ENCODE measurements at regions not wholly inside any gene's neighbourhood (a gene's known extent, or its start where the extent isn't known, plus 50 kb on each side); places are given as distances from the start of the nearest gene placed in this dataset.

GRCh38 chr3:178370387-178370786 lies 165.8 kb upstream of the KCNMB2 start:
- DNase-seq = no peak
- H3K4me3 Mint-ChIP-seq = no peak overlapping the region
- H3K36me3 Mint-ChIP-seq (ENCODE audit: insufficient read depth in 2 of 2) = peaks cover 0 to 1% of the 10 kb centered on the region in 2 donors
- no peak overlapping the region for H3K27ac Mint-ChIP-seq
- no peaks in the 10 kb centered on the region for H3K4me1 Mint-ChIP-seq (ENCODE audit: low read depth)
- no peak for ATAC-seq (replicated peaks in 1 of 2)
- peaks cover 20% of the 10 kb centered on the region for H3K27me3 Mint-ChIP-seq (ENCODE audit: low read depth)
- H3K9me3 Mint-ChIP-seq = peaks cover 0 to 3% of the 10 kb centered on the region in 2 donors

DNA sequence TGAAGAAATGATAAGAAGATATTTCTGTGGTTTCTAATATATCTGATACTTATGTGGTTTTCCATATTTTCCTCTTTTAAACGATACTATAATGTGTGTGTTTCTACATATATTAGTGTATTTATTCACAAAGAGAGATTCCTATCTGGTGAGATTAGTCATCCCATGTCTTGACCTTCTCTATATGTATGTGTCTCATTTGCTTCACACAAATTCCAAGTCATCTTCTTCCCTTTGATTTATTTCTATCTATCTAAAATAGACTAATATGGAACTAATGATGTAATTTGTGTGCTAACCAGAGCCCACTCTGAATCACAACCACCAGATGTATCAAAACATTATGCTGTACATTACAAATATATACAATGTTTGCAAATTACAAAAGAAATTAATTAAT lies 154.7 kb upstream of the KCNMB2 start:
- DNase-seq = no peak
- no peak overlapping the region for H3K27ac Mint-ChIP-seq
- no peak overlapping the region for H3K4me3 Mint-ChIP-seq
- no peaks in the 10 kb centered on the region for H3K9me3 Mint-ChIP-seq
- H3K27me3 Mint-ChIP-seq (ENCODE audit: low read depth) = peaks cover 16% of the 10 kb centered on the region
- no peaks in the 10 kb centered on the region for H3K4me1 Mint-ChIP-seq (ENCODE audit: low read depth)
- no peak for ATAC-seq (replicated peaks in 1 of 2)
- H3K36me3 Mint-ChIP-seq (ENCODE audit: insufficient read depth in 2 of 2) = no peaks in the 10 kb centered on the region

DNA sequence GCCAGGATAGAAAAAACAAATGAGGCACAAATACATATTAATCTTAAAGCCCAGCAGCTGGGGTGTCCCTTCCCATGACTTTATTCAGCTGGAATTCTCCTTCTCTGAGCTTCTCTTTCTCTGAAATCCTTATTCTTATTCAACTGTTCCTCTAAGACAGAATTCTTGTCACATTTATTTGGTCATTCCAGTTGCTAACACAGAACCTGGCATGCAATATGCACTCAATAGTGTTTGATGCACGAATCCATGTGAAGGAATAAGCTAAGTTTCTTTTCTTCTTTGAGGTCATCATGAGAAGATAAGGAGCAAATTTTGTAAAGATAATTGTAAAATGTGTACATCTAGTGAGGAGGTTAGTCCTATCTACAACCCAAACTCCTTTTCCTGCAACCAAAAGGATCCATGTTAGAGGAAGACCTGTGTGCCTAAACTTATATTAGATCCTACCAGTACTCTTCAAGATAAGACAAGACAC lies 154.2 kb upstream of the KCNMB2 start:
- H3K4me3 Mint-ChIP-seq = no peak overlapping the region
- no peak for ATAC-seq (replicated peaks in 1 of 2)
- no peak overlapping the region for H3K27ac Mint-ChIP-seq

DNA sequence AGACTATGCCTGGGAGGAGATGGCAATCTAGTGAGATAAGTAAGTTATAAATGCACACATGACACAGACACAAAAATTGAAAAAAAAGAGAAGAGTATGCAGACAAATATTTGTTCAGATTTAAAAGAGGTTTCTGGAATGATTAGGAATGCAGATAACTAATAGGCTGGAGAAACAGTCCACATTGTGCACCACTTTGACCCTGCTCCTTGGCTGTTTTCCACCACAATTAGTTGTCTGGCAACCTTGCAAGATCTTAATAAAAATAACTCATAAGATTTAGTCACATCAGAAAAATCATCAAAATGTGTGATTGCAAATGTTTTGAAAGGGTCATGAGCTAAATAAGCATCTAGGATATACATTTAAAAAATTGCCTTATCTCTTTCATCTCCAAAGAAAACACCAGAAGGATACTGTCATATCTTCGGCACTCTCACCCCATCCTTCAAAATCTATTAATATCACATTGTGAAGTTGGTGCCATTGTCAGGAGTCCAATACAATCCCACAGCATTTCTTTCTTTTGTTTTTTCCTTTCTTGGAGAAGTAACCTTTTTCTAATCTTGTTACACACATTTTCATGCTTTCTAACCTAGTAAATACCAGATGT lies 153.7 kb upstream of the KCNMB2 start:
- H3K4me3 Mint-ChIP-seq = no peak overlapping the region
- H3K4me1 Mint-ChIP-seq (ENCODE audit: low read depth) = no peaks in the 10 kb centered on the region
- H3K9me3 Mint-ChIP-seq = no peaks in the 10 kb centered on the region
- no peak overlapping the region for H3K27ac Mint-ChIP-seq
- no peaks in the 10 kb centered on the region for H3K36me3 Mint-ChIP-seq (ENCODE audit: insufficient read depth in 2 of 2)
- DNase-seq = no peak
- peaks cover 16% of the 10 kb centered on the region for H3K27me3 Mint-ChIP-seq (ENCODE audit: low read depth)
- ATAC-seq (replicated peaks in 1 of 2) = no peak

More for the DNA sequence above, 154.2 kb upstream of the KCNMB2 start:
- Mint-ChIP-seq H3K27me3 (ENCODE audit: low read depth) (peaks cover 16% of the 10 kb centered on the region), H3K9me3 (no peaks in the 10 kb centered on the region), H3K4me1 (ENCODE audit: low read depth) (no peaks in the 10 kb centered on the region), H3K36me3 (ENCODE audit: insufficient read depth in 2 of 2) (no peaks in the 10 kb centered on the region)
- DNase-seq = no peak

- H3K4me3 Mint-ChIP-seq = no peak overlapping the region
- ATAC-seq (replicated peaks in 1 of 2) = no peak
- no peaks in the 10 kb centered on the region for H3K9me3 Mint-ChIP-seq
- H3K4me1 Mint-ChIP-seq (ENCODE audit: low read depth) = no peaks in the 10 kb centered on the region
- peaks cover 17% of the 10 kb centered on the region for H3K27me3 Mint-ChIP-seq (ENCODE audit: low read depth)
- H3K36me3 Mint-ChIP-seq (ENCODE audit: insufficient read depth in 2 of 2) = no peaks in the 10 kb centered on the region
- no peak for DNase-seq
- H3K27ac Mint-ChIP-seq = no peak overlapping the region
Observed at GRCh38 chr3:178384321-178385230, 151.7 kb upstream of the KCNMB2 start.

- Mint-ChIP-seq H3K4me1 (ENCODE audit: low read depth) (no peaks in the 10 kb centered on the region), H3K27me3 (ENCODE audit: low read depth) (peaks cover 23% of the 10 kb centered on the region), H3K36me3 (ENCODE audit: insufficient read depth in 2 of 2) (no peaks in the 10 kb centered on the region), H3K27ac (no peak overlapping the region), H3K4me3 (no peak overlapping the region), H3K9me3 (no peaks in the 10 kb centered on the region)
- peak; percentile 12 to 23 for DNase-seq
- no peak for ATAC-seq (replicated peaks in 1 of 2)
Observed at GRCh38 chr3:178385280-178385952, 150.8 kb upstream of the KCNMB2 start.

- H3K9me3 Mint-ChIP-seq = no peaks in the 10 kb centered on the region
Observed at GRCh38 chr3:178386401-178386800, 149.8 kb upstream of the KCNMB2 start.

DNA sequence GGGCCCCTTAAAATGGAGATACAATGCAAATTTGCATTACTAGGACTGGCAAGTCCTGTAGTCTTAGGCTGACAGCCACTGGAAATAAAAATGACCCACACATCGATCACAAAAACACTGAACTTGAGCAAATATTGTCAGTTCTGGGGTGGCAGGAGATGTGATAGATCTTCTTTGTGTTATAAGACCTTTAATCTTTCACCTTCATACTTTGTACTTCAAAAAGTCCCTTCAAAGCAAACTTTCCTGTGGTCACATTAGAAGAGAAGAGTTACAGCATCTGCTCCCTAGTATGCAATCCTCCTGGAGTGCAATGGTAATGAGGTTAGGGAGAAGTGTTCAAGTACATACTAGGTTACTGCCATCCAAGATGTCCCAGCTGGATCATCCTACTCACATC lies 149.4 kb upstream of the KCNMB2 start:
- ATAC-seq (replicated peaks in 1 of 2) (no peak), DNase-seq (no peak)
- no peaks in the 10 kb centered on the region for H3K4me1 Mint-ChIP-seq (ENCODE audit: low read depth)
- H3K4me3 Mint-ChIP-seq = no peak overlapping the region
- peaks cover 32% of the 10 kb centered on the region for H3K27me3 Mint-ChIP-seq (ENCODE audit: low read depth)
- no peaks in the 10 kb centered on the region for H3K9me3 Mint-ChIP-seq
- H3K27ac Mint-ChIP-seq = no peak overlapping the region
- H3K36me3 Mint-ChIP-seq (ENCODE audit: insufficient read depth in 2 of 2) = no peaks in the 10 kb centered on the region

More at GRCh38 chr3:178386401-178386800, 149.8 kb upstream of the KCNMB2 start:
- Mint-ChIP-seq H3K27me3 (ENCODE audit: low read depth) (peaks cover 32% of the 10 kb centered on the region), H3K27ac (no peak overlapping the region), H3K4me1 (ENCODE audit: low read depth) (no peaks in the 10 kb centered on the region), H3K36me3 (ENCODE audit: insufficient read depth in 2 of 2) (no peaks in the 10 kb centered on the region), H3K4me3 (no peak overlapping the region)
- ATAC-seq (replicated peaks in 1 of 2) = peak; percentile 46 to 92
- no peak for DNase-seq

- H3K4me1 Mint-ChIP-seq (ENCODE audit: low read depth) = peaks cover 5% of the 10 kb centered on the region
- H3K36me3 Mint-ChIP-seq (ENCODE audit: insufficient read depth in 2 of 2) = no peaks in the 10 kb centered on the region
- no peaks in the 10 kb centered on the region for H3K9me3 Mint-ChIP-seq
- H3K27ac Mint-ChIP-seq = no peak overlapping the region
- H3K4me3 Mint-ChIP-seq = no peak overlapping the region
- DNase-seq (no peak), ATAC-seq (replicated peaks in 1 of 2) (no peak)
- H3K27me3 Mint-ChIP-seq (ENCODE audit: low read depth) = peaks cover 31% of the 10 kb centered on the region
Observed at GRCh38 chr3:178388473-178388872, 147.8 kb upstream of the KCNMB2 start.

GRCh38 chr3:178389258-178389657 lies 147.0 kb upstream of the KCNMB2 start:
- no peak for DNase-seq
- no peaks in the 10 kb centered on the region for H3K36me3 Mint-ChIP-seq (ENCODE audit: insufficient read depth in 2 of 2)
- H3K27ac Mint-ChIP-seq = no peak overlapping the region
- H3K4me1 Mint-ChIP-seq (ENCODE audit: low read depth) = peaks cover 5% of the 10 kb centered on the region
- no peak for ATAC-seq (replicated peaks in 1 of 2)
- H3K4me3 Mint-ChIP-seq = no peak overlapping the region
- H3K27me3 Mint-ChIP-seq (ENCODE audit: low read depth) = peaks cover 35% of the 10 kb centered on the region
- H3K9me3 Mint-ChIP-seq = no peaks in the 10 kb centered on the region

DNA sequence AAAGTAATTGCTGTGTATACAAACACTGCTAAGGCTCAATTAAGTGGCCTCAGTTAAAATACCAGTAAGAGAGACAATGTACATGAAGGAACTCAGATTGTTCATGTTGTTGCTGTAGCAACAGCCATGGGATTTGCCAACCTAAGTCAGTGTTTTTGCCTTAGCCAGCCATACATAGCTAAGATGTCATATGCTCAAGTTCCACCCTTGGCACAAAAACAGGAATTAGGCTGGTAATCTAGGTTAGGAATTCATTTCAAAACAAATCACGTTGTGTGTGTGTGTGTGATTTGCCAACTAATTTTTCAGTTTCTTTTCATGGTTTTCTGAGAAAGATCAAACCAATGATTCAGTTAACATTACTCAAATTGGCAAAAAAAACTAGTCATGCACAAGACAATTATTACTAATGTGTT lies 143.7 kb upstream of the KCNMB2 start:
- Mint-ChIP-seq H3K4me1 (ENCODE audit: low read depth) (peaks cover 5% of the 10 kb centered on the region), H3K36me3 (ENCODE audit: insufficient read depth in 2 of 2) (no peaks in the 10 kb centered on the region), H3K27ac (no peak overlapping the region), H3K9me3 (no peaks in the 10 kb centered on the region), H3K27me3 (ENCODE audit: low read depth) (peaks cover 52% of the 10 kb centered on the region), H3K4me3 (peak overlapping the region in 1 of 2 donors; percentile 59)
- DNase-seq (peak in 1 of 2 donors; percentile 1), ATAC-seq (replicated peaks in 1 of 2) (peak; percentile 74 to 91)

DNA sequence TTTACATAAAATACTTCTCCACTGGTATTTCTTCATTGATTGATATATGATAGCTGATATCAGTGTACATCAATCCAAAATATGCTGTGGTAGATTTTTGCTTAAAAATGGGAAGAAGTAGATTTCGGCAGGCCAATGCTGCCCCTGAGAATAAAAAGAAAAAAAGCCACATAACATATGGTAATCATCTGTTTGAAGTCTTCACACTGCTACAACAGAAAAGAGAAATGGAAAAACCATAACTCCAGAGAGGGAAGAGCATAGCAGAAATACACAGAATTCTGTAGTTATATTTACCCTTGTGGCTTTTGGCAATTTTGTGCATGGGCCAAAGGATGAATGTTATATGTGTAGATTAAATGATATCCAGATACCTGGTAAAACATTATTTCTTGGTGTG lies 143.1 kb upstream of the KCNMB2 start:
- no peaks in the 10 kb centered on the region for H3K9me3 Mint-ChIP-seq
- no peaks in the 10 kb centered on the region for H3K36me3 Mint-ChIP-seq (ENCODE audit: insufficient read depth in 2 of 2)
- DNase-seq = no peak
- no peak for ATAC-seq (replicated peaks in 1 of 2)
- H3K4me3 Mint-ChIP-seq = peak overlapping the region in 1 of 2 donors; percentile 59
- H3K27ac Mint-ChIP-seq = peak overlapping the region; percentile 42
- H3K27me3 Mint-ChIP-seq (ENCODE audit: low read depth) = peaks cover 48% of the 10 kb centered on the region
- H3K4me1 Mint-ChIP-seq (ENCODE audit: low read depth) = peaks cover 5% of the 10 kb centered on the region

- H3K27ac Mint-ChIP-seq = no peak overlapping the region
- no peak for DNase-seq
- H3K4me3 Mint-ChIP-seq = no peak overlapping the region
- H3K36me3 Mint-ChIP-seq (ENCODE audit: insufficient read depth in 2 of 2) = no peaks in the 10 kb centered on the region
- ATAC-seq (replicated peaks in 1 of 2) = no peak
- H3K27me3 Mint-ChIP-seq (ENCODE audit: low read depth) = peaks cover 47% of the 10 kb centered on the region
- peaks cover 5% of the 10 kb centered on the region for H3K4me1 Mint-ChIP-seq (ENCODE audit: low read depth)
- H3K9me3 Mint-ChIP-seq = no peaks in the 10 kb centered on the region
Observed at GRCh38 chr3:178393824-178394223, 142.4 kb upstream of the KCNMB2 start.

All from activated T-cell treated with anti-CD3 and anti-CD28 coated beads, Interleukin-2, amount 50 U/mL, for 72 hours (primary cell).